ENCODE measurements at regions not wholly inside any gene's neighbourhood (a gene's known extent, or its start where the extent isn't known, plus 50 kb on each side); places are given as distances from the start of the nearest gene placed in this dataset.
"Not testable (repeated sequence)": the region's sequence is repeated elsewhere in the genome, so short reads cannot be mapped to it uniquely, and the experiment has no call there.

- H3K79me2 ChIP-seq (ENCODE audit: insufficient read depth, low read length): no peaks in the 10 kb centered on the region
- no peak overlapping the region for H3K4me3 ChIP-seq (ENCODE audit: insufficient read depth, low read length, poor library complexity, severe bottlenecking)
- H3K9ac ChIP-seq (ENCODE audit: low read length): no peak overlapping the region
- no peaks in the 10 kb centered on the region for H3F3A ChIP-seq (ENCODE audit: insufficient read depth)
- no peak overlapping the region for H3K27ac ChIP-seq (ENCODE audit: low read depth, low read length)
- H2AFZ ChIP-seq (ENCODE audit: low read depth, low read length, severe bottlenecking): no peak overlapping the region
- no peaks in the 10 kb centered on the region for H3K36me3 ChIP-seq (ENCODE audit: low read length)
- H3K9me2 ChIP-seq (replicated peaks; ENCODE audit: insufficient read depth, low read length): no peaks in the 10 kb centered on the region
- no peaks in the 10 kb centered on the region for H3K27me3 ChIP-seq (ENCODE audit: low read length)
- H4K20me1 ChIP-seq (ENCODE audit: low read depth, low read length): no peaks in the 10 kb centered on the region
- TF ChIP-seq EZH2phosphoT487 (conservative IDR thresholded peaks at IDR 0.05; ENCODE audit: low read length): no peak
- no peak for TF ChIP-seq CTCF (IDR thresholded peaks at IDR 0.05; ENCODE audit: insufficient read depth, low read length, poor library complexity, severe bottlenecking)
- H3K4me2 ChIP-seq (ENCODE audit: low read depth, low read length, poor library complexity, severe bottlenecking): no peak overlapping the region
- H3K9me3 ChIP-seq (ENCODE audit: insufficient read depth, low read length): no peaks in the 10 kb centered on the region
Measured at GRCh38 chr4:104575278-104575677, 80.6 kb upstream of the CXXC4 start.

DNA sequence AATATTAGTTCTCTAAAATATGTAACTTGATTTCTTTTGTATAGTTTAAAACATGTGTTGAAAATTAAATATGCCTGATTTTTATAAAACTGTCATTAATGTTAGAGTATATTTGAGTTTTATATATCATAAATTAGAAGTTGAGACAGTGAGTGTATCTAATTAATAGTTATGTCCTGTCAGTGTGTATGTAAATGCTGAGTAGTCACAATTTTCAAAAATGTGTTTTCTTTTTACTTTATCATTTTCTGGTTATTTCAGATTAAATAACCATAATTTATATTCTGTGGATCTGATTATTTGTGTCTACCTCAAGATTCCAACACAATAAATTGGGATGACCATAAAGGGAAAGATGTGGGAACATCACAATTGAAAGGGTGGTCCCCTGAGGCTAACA lies 82.7 kb upstream of the CXXC4 start:
- no peaks in the 10 kb centered on the region for H3K36me3 ChIP-seq (ENCODE audit: low read length)
- no peaks in the 10 kb centered on the region for H4K20me1 ChIP-seq (ENCODE audit: low read depth, low read length)
- no peaks in the 10 kb centered on the region for H3K79me2 ChIP-seq (ENCODE audit: insufficient read depth, low read length)
- no peaks in the 10 kb centered on the region for H3K9me3 ChIP-seq (ENCODE audit: insufficient read depth, low read length)
- no peak overlapping the region for H3K9ac ChIP-seq (ENCODE audit: low read length)
- H3K27ac ChIP-seq (ENCODE audit: low read depth, low read length): no peak overlapping the region
- H3K4me2 ChIP-seq (ENCODE audit: low read depth, low read length, poor library complexity, severe bottlenecking): no peak overlapping the region
- no peaks in the 10 kb centered on the region for H3K9me2 ChIP-seq (replicated peaks; ENCODE audit: insufficient read depth, low read length)
- no peak for TF ChIP-seq EZH2phosphoT487 (conservative IDR thresholded peaks at IDR 0.05; ENCODE audit: low read length)
- no peak for TF ChIP-seq CTCF (IDR thresholded peaks at IDR 0.05; ENCODE audit: insufficient read depth, low read length, poor library complexity, severe bottlenecking)
- no peak overlapping the region for H3K4me3 ChIP-seq (ENCODE audit: insufficient read depth, low read length, poor library complexity, severe bottlenecking)
- no peaks in the 10 kb centered on the region for H3F3A ChIP-seq (ENCODE audit: insufficient read depth)
- no peaks in the 10 kb centered on the region for H3K27me3 ChIP-seq (ENCODE audit: low read length)
- H2AFZ ChIP-seq (ENCODE audit: low read depth, low read length, severe bottlenecking): no peak overlapping the region

DNA sequence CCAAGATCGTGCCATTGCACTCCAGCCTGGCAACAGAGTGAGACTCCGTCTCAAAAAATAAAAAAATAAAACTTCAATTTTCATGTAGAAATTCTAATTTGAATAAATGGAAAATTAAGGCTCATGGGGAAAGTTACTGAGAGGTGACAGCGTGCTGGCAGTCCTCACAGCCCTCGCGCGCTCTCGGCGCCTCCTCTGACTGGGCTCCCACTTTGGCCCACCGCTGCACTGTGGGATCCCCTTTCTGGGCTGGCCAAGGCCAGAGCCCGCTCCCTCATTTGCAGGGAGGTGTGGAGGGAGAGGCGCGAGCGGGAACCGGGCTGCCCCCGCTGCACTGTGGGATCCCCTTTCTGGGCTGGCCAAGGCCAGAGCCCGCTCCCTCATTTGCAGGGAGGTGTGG lies 86.8 kb upstream of the CXXC4 start:
- not testable (repeated sequence) for H2AFZ ChIP-seq (ENCODE audit: low read depth, low read length, severe bottlenecking); H3F3A ChIP-seq (ENCODE audit: insufficient read depth); H3K4me2 ChIP-seq (ENCODE audit: low read depth, low read length, poor library complexity, severe bottlenecking); H3K27me3 ChIP-seq (ENCODE audit: low read length); H3K27ac ChIP-seq (ENCODE audit: low read depth, low read length); H3K4me3 ChIP-seq (ENCODE audit: insufficient read depth, low read length, poor library complexity, severe bottlenecking); H3K36me3 ChIP-seq (ENCODE audit: low read length); H3K9me3 ChIP-seq (ENCODE audit: insufficient read depth, low read length); H3K9ac ChIP-seq (ENCODE audit: low read length); H3K9me2 ChIP-seq (replicated peaks; ENCODE audit: insufficient read depth, low read length); H4K20me1 ChIP-seq (ENCODE audit: low read depth, low read length); H3K79me2 ChIP-seq (ENCODE audit: insufficient read depth, low read length)

DNA sequence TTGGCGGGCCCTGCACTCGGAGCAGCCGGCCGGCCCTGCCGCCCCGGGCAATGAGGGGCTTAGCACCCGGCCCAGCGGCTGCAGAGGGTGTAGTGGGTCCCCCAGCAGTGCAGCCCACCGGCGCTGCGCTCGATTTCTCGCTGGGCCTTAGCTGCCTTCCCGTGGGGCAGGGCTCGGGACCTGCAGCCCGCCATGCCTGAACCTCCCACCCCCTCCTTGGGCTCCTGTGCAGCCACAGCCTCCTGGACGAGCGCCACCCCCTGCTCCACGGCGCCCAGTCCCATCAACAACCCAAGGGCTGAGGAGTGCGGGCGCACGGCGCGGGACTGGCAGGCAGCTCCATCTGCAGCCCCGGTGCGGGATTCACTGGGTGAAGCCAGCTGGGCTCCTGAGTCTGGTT lies 87.4 kb upstream of the CXXC4 start:
- not testable (repeated sequence) for H3K9ac ChIP-seq (ENCODE audit: low read length); H3K9me2 ChIP-seq (replicated peaks; ENCODE audit: insufficient read depth, low read length); H3K36me3 ChIP-seq (ENCODE audit: low read length); H3K27ac ChIP-seq (ENCODE audit: low read depth, low read length); H3K4me3 ChIP-seq (ENCODE audit: insufficient read depth, low read length, poor library complexity, severe bottlenecking); H3K27me3 ChIP-seq (ENCODE audit: low read length); H4K20me1 ChIP-seq (ENCODE audit: low read depth, low read length); H3K4me2 ChIP-seq (ENCODE audit: low read depth, low read length, poor library complexity, severe bottlenecking); H2AFZ ChIP-seq (ENCODE audit: low read depth, low read length, severe bottlenecking); H3K9me3 ChIP-seq (ENCODE audit: insufficient read depth, low read length); H3F3A ChIP-seq (ENCODE audit: insufficient read depth); H3K79me2 ChIP-seq (ENCODE audit: insufficient read depth, low read length)

Data from SU-DHL-6 (cell line).